ENCODE measurements at regions not wholly inside any gene's neighbourhood (a gene's known extent, or its start where the extent isn't known, plus 50 kb on each side); places are given as distances from the start of the nearest gene placed in this dataset.
A peak's percentile ranks its signal among the peaks of the same experiment; 100 is the strongest.

GRCh38 chr13:110097013-110097412, 209.9 kb downstream of the COL4A1 start:
- Histone ChIP-seq H3K4me1 (peaks cover 18% of the 10 kb centered on the region), H3K4me3 (no peak overlapping the region), H3K9me3 (peaks cover 0 to 4% (median 0%) of the 10 kb centered on the region in 3 donors), H3K36me3 (replicated peaks in 1 of 2; ENCODE audit: insufficient read depth in 1 of 2, low read depth in 2 of 2) (no peaks in the 10 kb centered on the region), H3K27ac (no peak overlapping the region), H3K27me3 (no peaks in the 10 kb centered on the region)
- intact Hi-C loops (cut with DNase I), result no loop called here
- DNase-seq, result no peak
- ATAC-seq, result no peak
- TF ChIP-seq CTCF (IDR thresholded peaks at IDR 0.05), result no peak
- TF ChIP-seq POLR2A (IDR thresholded peaks at IDR 0.05), result no peak
- WGBS, 2 donors, result 81 to 86% methylated on average over 5 of the region's 5 CpGs

DNA sequence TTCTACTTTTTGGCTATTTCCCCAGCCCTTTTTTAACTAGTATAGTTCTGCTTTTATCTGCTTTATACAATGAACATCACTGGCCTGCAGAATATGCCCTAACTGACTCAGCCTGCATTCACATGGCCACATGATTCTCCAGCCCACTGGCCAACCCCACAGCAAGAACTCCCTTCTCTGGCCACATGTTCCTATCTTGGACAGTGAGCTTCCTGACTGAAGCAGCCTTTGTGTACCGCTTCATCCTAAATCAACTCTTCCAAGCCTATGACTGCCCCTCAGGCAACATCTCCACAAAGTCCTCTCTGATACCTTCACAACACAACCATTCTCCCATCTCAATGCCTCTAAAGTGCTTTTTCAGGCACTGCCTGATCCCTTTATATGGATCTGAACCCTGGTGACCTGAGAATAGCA, 214.1 kb downstream of the COL4A1 start:
- 86 to 95% methylated on average over 1 of the region's 1 CpG for WGBS, 2 donors
- Histone ChIP-seq H3K27ac (no peak overlapping the region), H3K9me3 (no peaks in the 10 kb centered on the region), H3K27me3 (no peaks in the 10 kb centered on the region), H3K36me3 (replicated peaks in 1 of 2; ENCODE audit: insufficient read depth in 1 of 2, low read depth in 2 of 2) (no peaks in the 10 kb centered on the region), H3K4me1 (peaks cover 18% of the 10 kb centered on the region), H3K4me3 (no peak overlapping the region)
- intact Hi-C loops (cut with DNase I), result no loop called here
- ATAC-seq (no peak), DNase-seq (no peak)
- no peak for TF ChIP-seq CTCF (IDR thresholded peaks at IDR 0.05)
- TF ChIP-seq POLR2A (IDR thresholded peaks at IDR 0.05), result no peak

GRCh38 chr13:110089815-110090214, 217.1 kb downstream of the COL4A1 start:
- intact Hi-C loops (cut with DNase I), result no loop called here
- ATAC-seq (no peak), DNase-seq (no peak)
- no peak for TF ChIP-seq POLR2A (IDR thresholded peaks at IDR 0.05)
- peak in 3 of 7 experiments; percentile 6 to 18 (median 7) for TF ChIP-seq CTCF (IDR thresholded peaks at IDR 0.05)
- Histone ChIP-seq H3K9me3 (no peaks in the 10 kb centered on the region), H3K27ac (no peak overlapping the region), H3K27me3 (no peaks in the 10 kb centered on the region), H3K36me3 (replicated peaks in 1 of 2; ENCODE audit: insufficient read depth in 1 of 2, low read depth in 2 of 2) (no peaks in the 10 kb centered on the region), H3K4me1 (peaks cover 9% of the 10 kb centered on the region), H3K4me3 (no peak overlapping the region)
- WGBS, 2 donors, result 55 to 57% methylated on average over 4 of the region's 4 CpGs

DNA sequence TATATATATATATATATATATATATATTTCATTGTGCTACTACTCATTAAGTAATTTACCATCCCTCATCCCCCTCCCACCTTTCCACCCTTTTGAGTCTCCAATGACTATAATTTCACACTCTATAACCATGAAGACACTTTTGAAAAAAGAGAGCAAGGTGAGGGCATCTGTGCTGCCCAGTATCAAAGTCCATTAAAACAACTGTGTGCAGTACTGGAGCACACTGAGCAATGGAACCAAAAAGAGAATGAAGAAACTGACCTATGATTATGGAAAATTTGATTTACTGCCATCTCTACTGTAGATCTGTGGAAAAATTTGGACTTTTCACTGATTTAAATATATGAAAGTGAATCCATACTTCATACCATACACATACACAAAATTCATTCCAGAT, 217.9 kb downstream of the COL4A1 start:
- H3K36me3 ChIP-seq (replicated peaks in 1 of 2; ENCODE audit: insufficient read depth in 1 of 2, low read depth in 2 of 2), result no peaks in the 10 kb centered on the region
- H3K4me3 ChIP-seq, result no peak overlapping the region
- H3K9me3 ChIP-seq, result no peaks in the 10 kb centered on the region
- H3K27me3 ChIP-seq, result no peaks in the 10 kb centered on the region
- H3K27ac ChIP-seq, result no peak overlapping the region
- DNase-seq (no peak), ATAC-seq (no peak)
- intact Hi-C loops (cut with DNase I), result no loop called here
- H3K4me1 ChIP-seq, result peaks cover 4% of the 10 kb centered on the region
- TF ChIP-seq CTCF (IDR thresholded peaks at IDR 0.05) (no peak), POLR2A (IDR thresholded peaks at IDR 0.05) (no peak)

- TF ChIP-seq POLR2A (IDR thresholded peaks at IDR 0.05) (no peak), CTCF (IDR thresholded peaks at IDR 0.05) (no peak)
- no peaks in the 10 kb centered on the region for H3K27me3 ChIP-seq
- no peaks in the 10 kb centered on the region for H3K36me3 ChIP-seq (replicated peaks in 1 of 2; ENCODE audit: insufficient read depth in 1 of 2, low read depth in 2 of 2)
- H3K4me3 ChIP-seq, result no peak overlapping the region
- H3K27ac ChIP-seq, result no peak overlapping the region
- no peak for ATAC-seq
- H3K4me1 ChIP-seq, result no peaks in the 10 kb centered on the region
- DNase-seq, result no peak
- H3K9me3 ChIP-seq, result no peaks in the 10 kb centered on the region
- 70 to 75% methylated on average over 6 of the region's 6 CpGs for WGBS, 2 donors
- intact Hi-C loops (cut with DNase I), result no loop called here
Observed at GRCh38 chr13:110073982-110074381, 233.0 kb downstream of the COL4A1 start.

Measured in body of pancreas (tissue), 4 donors.